Fibroblast of lung (primary cell): ENCODE measurements at regions not wholly inside any gene's neighbourhood (a gene's known extent, or its start where the extent isn't known, plus 50 kb on each side); places are given as distances from the start of the nearest gene placed in this dataset.

Experiments
- DNase-seq, 2 donors: peaks; one replicate each; pipeline versions ENCODE4 v3.0.0 to v3.0.0-alpha.2; 2010; ENCODE audit warnings: low read depth in 2 of 2
- H2AFZ ChIP-seq: 2 replicates; pipeline ENCODE4 v1.5.1; 2012; ENCODE audit warnings: low read length, control low read depth, inconsistent platforms
- H3K27ac ChIP-seq: 2 replicates; pipeline ENCODE4 v1.5.1; 2011; ENCODE audit warnings: low read length, control low read depth; ENCODE audit not compliant: insufficient read depth
- H3K27me3 ChIP-seq: 2 replicates; pipeline ENCODE4 v1.5.1; 2011; ENCODE audit warnings: mild to moderate bottlenecking, low read length; ENCODE audit not compliant: control insufficient read depth, insufficient read depth
- H3K36me3 ChIP-seq: 2 replicates; pipeline ENCODE4 v1.5.1; 2011; ENCODE audit warnings: low read length; ENCODE audit not compliant: control insufficient read depth, insufficient read depth
- H3K4me1 ChIP-seq: 2 replicates; pipeline ENCODE4 v1.5.1; 2011; ENCODE audit warnings: low read length; ENCODE audit not compliant: control insufficient read depth, insufficient read depth; ENCODE audit errors: extremely low read depth
- H3K4me2 ChIP-seq: 2 replicates; pipeline ENCODE4 v1.5.1; 2011; ENCODE audit warnings: low read length, control low read depth; ENCODE audit not compliant: insufficient read depth; ENCODE audit errors: extremely low read depth
- H3K4me3 ChIP-seq, 4 experiments: fragments of 200-600 bp in 1 of 4; sonication (generic) in 1 of 4; replicated peaks in 1 of 4; 2 replicates each; pipeline ENCODE4 v1.5.1; 2011 to 2016; ENCODE audit warnings: low read length in 4 of 4, low read depth in 3 of 4, mild to moderate bottlenecking in 3 of 4, control low read depth in 2 of 4, inconsistent platforms in 1 of 4, mixed read lengths in 1 of 4; ENCODE audit not compliant: insufficient read depth in 1 of 4; ENCODE audit errors: control extremely low read depth in 1 of 4
- H3K79me2 ChIP-seq: 2 replicates; pipeline ENCODE4 v1.5.1; 2012; ENCODE audit warnings: mild to moderate bottlenecking, low read length, inconsistent platforms; ENCODE audit not compliant: control insufficient read depth, insufficient read depth
- H3K9ac ChIP-seq: 2 replicates; pipeline ENCODE4 v1.5.1; 2011; ENCODE audit warnings: mild to moderate bottlenecking, low read length, control low read depth; ENCODE audit not compliant: insufficient read depth
- H3K9me3 ChIP-seq: 2 replicates; pipeline ENCODE4 v1.5.1; 2012; ENCODE audit warnings: low read depth, low read length; ENCODE audit not compliant: control insufficient read depth, insufficient read depth
- H4K20me1 ChIP-seq: 2 replicates; pipeline ENCODE4 v1.5.1; 2011; ENCODE audit warnings: low read length; ENCODE audit not compliant: control insufficient read depth, insufficient read depth; ENCODE audit errors: extremely low read depth
- CTCF ChIP-seq, 2 donors: IDR thresholded peaks in 1 of 2; conservative IDR thresholded peaks in 1 of 2; 1 replicate in 1 of 2; 2 replicates in 1 of 2; pipeline ENCODE4 v1.5.1; 2011 to 2012; ENCODE audit warnings: low read length in 2 of 2, control low read depth in 1 of 2, inconsistent platforms in 1 of 2, low read depth in 1 of 2, mild to moderate bottlenecking in 1 of 2
- EZH2 ChIP-seq: IDR thresholded peaks from 2 replicates; pipeline ENCODE4 v1.5.1; 2012; ENCODE audit warnings: low read length, control low read depth, mild to moderate bottlenecking; ENCODE audit errors: missing control alignments

DNA sequence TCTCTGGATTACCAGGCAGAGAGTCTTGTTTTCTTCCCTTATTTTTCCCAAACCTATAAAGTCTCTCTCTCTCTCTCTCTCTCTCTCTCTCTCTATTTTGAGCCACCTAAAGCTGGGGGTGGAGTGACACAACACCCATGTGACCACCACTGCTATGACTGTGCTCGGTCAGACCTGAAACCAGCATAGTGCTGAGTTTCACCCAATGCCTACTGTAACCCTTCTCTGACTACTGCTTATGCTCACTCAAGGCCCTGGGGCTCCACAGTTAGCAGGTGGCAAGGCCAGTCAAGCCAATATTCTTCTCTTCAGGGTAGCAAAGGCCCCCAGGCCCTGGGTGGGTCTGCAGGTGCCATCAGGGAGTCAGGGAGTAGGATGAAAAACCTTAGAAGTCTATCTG, 114.7 kb upstream of the ARMCX2 start:
- no peak overlapping the region for H3K27ac ChIP-seq
- H2AFZ ChIP-seq: no peak overlapping the region
- H4K20me1 ChIP-seq: no peaks in the 10 kb centered on the region
- no peaks in the 10 kb centered on the region for H3K9me3 ChIP-seq
- H3K36me3 ChIP-seq: no peaks in the 10 kb centered on the region
- no peak overlapping the region for H3K9ac ChIP-seq
- H3K4me1 ChIP-seq: no peaks in the 10 kb centered on the region
- no peaks in the 10 kb centered on the region for H3K27me3 ChIP-seq
- H3K79me2 ChIP-seq: no peaks in the 10 kb centered on the region
- H3K4me2 ChIP-seq: no peak overlapping the region
- no peak overlapping the region for H3K4me3 ChIP-seq
- no peak for DNase-seq
- no peak for TF ChIP-seq CTCF (conservative IDR thresholded peaks at IDR 0.05 in 1 of 2, IDR thresholded peaks at IDR 0.05 in 1 of 2; ENCODE audit: low read depth in 1 of 2, low read length in 2 of 2)
- no peak for TF ChIP-seq EZH2

GRCh38 chrX:101764538-101764937, 104.9 kb upstream of the ARMCX2 start:
- Histone ChIP-seq H3K36me3 (no peaks in the 10 kb centered on the region), H3K4me1 (no peaks in the 10 kb centered on the region), H3K9ac (no peak overlapping the region), H3K4me3 (no peak overlapping the region), H3K4me2 (no peak overlapping the region), H3K79me2 (no peaks in the 10 kb centered on the region), H3K27me3 (no peaks in the 10 kb centered on the region), H2AFZ (no peak overlapping the region), H3K9me3 (no peaks in the 10 kb centered on the region), H4K20me1 (no peaks in the 10 kb centered on the region), H3K27ac (no peak overlapping the region)
- DNase-seq: peak in 1 of 2 donors; percentile 10
- TF ChIP-seq EZH2 (no peak), CTCF (conservative IDR thresholded peaks at IDR 0.05 in 1 of 2, IDR thresholded peaks at IDR 0.05 in 1 of 2; ENCODE audit: low read depth in 1 of 2, low read length in 2 of 2) (no peak)

DNA sequence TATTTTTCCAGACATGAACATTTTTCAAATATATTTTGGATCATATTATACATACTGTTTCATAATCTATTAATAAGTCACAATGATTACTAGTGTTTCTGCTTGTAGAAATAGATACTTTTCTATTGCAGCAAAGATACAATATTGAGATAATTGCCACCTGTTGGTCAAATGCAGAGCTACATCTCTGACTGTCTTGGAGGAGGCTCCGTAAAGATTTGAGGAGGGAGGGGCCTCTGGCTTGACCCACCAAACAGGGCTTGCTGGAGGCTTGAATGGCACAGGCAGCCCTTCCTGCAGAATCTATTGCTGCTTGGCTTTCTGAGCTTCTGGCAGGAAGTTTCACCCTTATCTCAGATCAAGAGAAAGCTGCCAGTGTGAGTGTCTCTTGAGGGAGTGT, 99.3 kb upstream of the ARMCX2 start:
- no peaks in the 10 kb centered on the region for H3K27me3 ChIP-seq
- DNase-seq: peak; percentile 49 to 51
- no peaks in the 10 kb centered on the region for H3K36me3 ChIP-seq
- no peaks in the 10 kb centered on the region for H3K79me2 ChIP-seq
- H3K4me1 ChIP-seq: no peaks in the 10 kb centered on the region
- no peak overlapping the region for H3K27ac ChIP-seq
- H3K4me2 ChIP-seq: no peak overlapping the region
- no peaks in the 10 kb centered on the region for H3K9me3 ChIP-seq
- H3K9ac ChIP-seq: no peak overlapping the region
- TF ChIP-seq CTCF (conservative IDR thresholded peaks at IDR 0.05 in 1 of 2, IDR thresholded peaks at IDR 0.05 in 1 of 2; ENCODE audit: low read depth in 1 of 2, low read length in 2 of 2) (peak; percentile 25 to 44), EZH2 (no peak)
- H3K4me3 ChIP-seq: no peak overlapping the region
- no peaks in the 10 kb centered on the region for H4K20me1 ChIP-seq
- no peak overlapping the region for H2AFZ ChIP-seq
